ENCODE measurements at regions not wholly inside any gene's neighbourhood (a gene's known extent, or its start where the extent isn't known, plus 50 kb on each side); places are given as distances from the start of the nearest gene placed in this dataset.

GRCh38 chr7:109308816-109309215 is 739.1 kb downstream of the DNAJB9 start (continued):
- TF ChIP-seq TAF1 (conservative IDR thresholded peaks at IDR 0.05), result no peak
- no peak for TF ChIP-seq MAX (IDR thresholded peaks at IDR 0.05)
- TF ChIP-seq JUND (IDR thresholded peaks at IDR 0.05), result no peak
- TF ChIP-seq HNF4A (conservative IDR thresholded peaks at IDR 0.05), result no peak

GRCh38 chr7:109309790-109310189 is 740.1 kb downstream of the DNAJB9 start:
- no peak for DNase-seq (ENCODE audit: low spot score)
- Histone ChIP-seq H3K9me3 (ENCODE audit: control insufficient read depth in 4 of 4, low read length in 3 of 4) (peaks cover 0 to 11% (median 2%) of the 10 kb centered on the region in 4 donors), H3K36me3 (ENCODE audit: control insufficient read depth in 4 of 4, insufficient read depth in 3 of 4, low read depth in 1 of 4, low read length in 3 of 4) (no peaks in the 10 kb centered on the region)

More at GRCh38 chr7:109309790-109310189, 740.1 kb downstream of the DNAJB9 start:
- H3K27me3 ChIP-seq (ENCODE audit: control insufficient read depth in 4 of 4, insufficient read depth in 4 of 4, low read length in 3 of 4), result no peaks in the 10 kb centered on the region
- no peak overlapping the region for H3K9ac ChIP-seq (ENCODE audit: low read depth in 1 of 2, low read length in 2 of 2)
- no peak overlapping the region for H3K4me3 ChIP-seq (ENCODE audit: low read depth in 1 of 3, low read length in 3 of 3)
- no peak overlapping the region for H3K27ac ChIP-seq (ENCODE audit: low read depth in 1 of 2, low read length in 2 of 2)
- whole genome bisulfite sequencing, result 95% methylated on average over 3 of the region's 3 CpGs
- H3K4me1 ChIP-seq (ENCODE audit: control insufficient read depth in 4 of 4, insufficient read depth in 4 of 4, low read length in 3 of 4), result no peaks in the 10 kb centered on the region
- TF ChIP-seq ZBTB33 (IDR thresholded peaks at IDR 0.05), result no peak
- no peak for TF ChIP-seq RAD21 (IDR thresholded peaks at IDR 0.05)
- TF ChIP-seq NR2F2 (IDR thresholded peaks at IDR 0.05), result no peak
- TF ChIP-seq FOXA1 (IDR thresholded peaks at IDR 0.05), result no peak
- TF ChIP-seq SP1 (IDR thresholded peaks at IDR 0.05), result no peak
- no peak for TF ChIP-seq ATF3 (IDR thresholded peaks at IDR 0.05)
- TF ChIP-seq TAF1 (conservative IDR thresholded peaks at IDR 0.05), result no peak
- TF ChIP-seq REST (IDR thresholded peaks at IDR 0.05), result no peak
- no peak for TF ChIP-seq HNF4G (IDR thresholded peaks at IDR 0.05)

Measured in liver (tissue), 7 donors.